K562 (cell line): ENCODE measurements at regions not wholly inside any gene's neighbourhood (a gene's known extent, or its start where the extent isn't known, plus 50 kb on each side); places are given as distances from the start of the nearest gene placed in this dataset.

Experiments used
- ATAC-seq: fragments of 200-7000 bp; cut with Tn5 transposase; 3 replicates; pipeline ENCODE4 v1.9.1; 2020; ENCODE audit warnings: moderate library complexity
- BruUV-seq: library from RNA; stranded (reverse); fragments of 400-500 nt; replicated peaks from 2 replicates; lab custom pipeline; 2021; lab: Mats Ljungman, UMichigan
- CTCF ChIA-PET: fragments of 300-600 bp; formaldehyde crosslinking; extraction: SDS; loops from one replicate; lab custom pipeline; 2021; ENCODE audit warnings: low intra/inter-chr PET ratio; lab: Yijun Ruan, JAX
- POLR2A ChIA-PET: fragments of 300-600, 350-650 bp; sonication (Branson Sonifier 250); formaldehyde crosslinking; extraction: SDS; loops from one replicate; lab custom pipeline; 2021; ENCODE audit warnings: antibody characterized with exemption, inconsistent platforms; lab: Yijun Ruan, JAX
- DNase-seq, 4 experiments: peaks; one replicate each; pipeline versions ENCODE4 v3.0.0 to v3.0.0-alpha.2; 2011 to 2018; ENCODE audit warnings: low spot score in 3 of 4, mixed read lengths in 3 of 4; ENCODE audit errors: extremely low read depth in 1 of 4
- FAIRE-seq: peaks from 2 replicates; lab custom pipeline; 2011; peaks lifted over from hg19 to GRCh38; lab: Jason Lieb, UNC
- H2AFZ ChIP-seq: 2 replicates; pipeline ENCODE4 v1.6.0; 2011; ENCODE audit warnings: low read depth, low read length, control low read depth, inconsistent platforms
- H3K27ac ChIP-seq: fragments of 200-600 bp; 3 replicates; pipeline ENCODE4 v1.8.0; 2011; ENCODE audit warnings: low read depth, mild to moderate bottlenecking, control low read depth, inconsistent platforms, low read length, moderate library complexity, mixed read lengths; ENCODE audit errors: extremely low read depth
- H3K27me3 ChIP-seq, 2 experiments: fragments of 300-600 bp in 1 of 2; 2 replicates in 1 of 2; 3 replicates in 1 of 2; pipeline versions ENCODE4 v1.6.0 to v1.8.0; 2011; ENCODE audit warnings: inconsistent platforms in 2 of 2, low read length in 2 of 2, mild to moderate bottlenecking in 1 of 2, mixed read lengths in 1 of 2, moderate library complexity in 1 of 2; ENCODE audit not compliant: control insufficient read depth in 2 of 2, insufficient read depth in 2 of 2
- H3K36me3 ChIP-seq: fragments of 300-600 bp; 3 replicates; pipeline ENCODE4 v1.8.0; 2011; ENCODE audit warnings: mild to moderate bottlenecking, low read length, inconsistent platforms; ENCODE audit not compliant: control insufficient read depth, insufficient read depth
- H3K4me1 ChIP-seq, 2 experiments: fragments of 200-600 bp in 1 of 2; replicated peaks in 1 of 2; 2 replicates in 1 of 2; 3 replicates in 1 of 2; pipeline versions ENCODE4 v1.5.1 to v1.8.0; 2011; ENCODE audit warnings: inconsistent platforms in 2 of 2, low read length in 2 of 2, mild to moderate bottlenecking in 1 of 2, mixed read lengths in 1 of 2, moderate library complexity in 1 of 2; ENCODE audit not compliant: control insufficient read depth in 2 of 2, insufficient read depth in 2 of 2
- H3K4me2 ChIP-seq: 2 replicates; pipeline ENCODE4 v1.6.1; 2011; ENCODE audit warnings: low read length, control low read depth, inconsistent platforms, mixed read lengths; ENCODE audit not compliant: insufficient read depth
- H3K4me3 ChIP-seq: fragments of 200-600 bp; sonication (generic), shearing (Covaris generic); 2 replicates; pipeline ENCODE4 v1.5.1; 2016; ENCODE audit warnings: control low read depth, inconsistent platforms
- H3K79me2 ChIP-seq: fragments of 200-600 bp; 3 replicates; pipeline ENCODE4 v1.8.0; 2011; ENCODE audit warnings: low read length, inconsistent platforms; ENCODE audit not compliant: control insufficient read depth, insufficient read depth
- H3K9ac ChIP-seq, 2 experiments: 2 replicates each; pipeline versions ENCODE4 v1.6.0 to v1.6.1; 2011; ENCODE audit warnings: low read depth in 2 of 2, low read length in 2 of 2, control low read depth in 1 of 2, inconsistent platforms in 1 of 2, mild to moderate bottlenecking in 1 of 2, mixed read lengths in 1 of 2; ENCODE audit not compliant: insufficient read depth in 1 of 2
- H3K9me1 ChIP-seq: one replicate; pipeline ENCODE4 v1.6.0; 2011; ENCODE audit warnings: inconsistent platforms, mild to moderate bottlenecking, low read length, moderate library complexity; ENCODE audit not compliant: control insufficient read depth, insufficient read depth
- H3K9me3 ChIP-seq: replicated peaks from 2 replicates; pipeline ENCODE4 v1.5.1; 2011; ENCODE audit warnings: low read depth, low read length, inconsistent platforms; ENCODE audit not compliant: control insufficient read depth, insufficient read depth
- H4K20me1 ChIP-seq: replicated peaks from 2 replicates; pipeline ENCODE4 v1.6.1; 2011; ENCODE audit warnings: low read length, inconsistent platforms, mixed read lengths; ENCODE audit not compliant: control insufficient read depth, insufficient read depth
- ELF2 ChIP-seq: fragments of 250-450 bp; sonication (Bioruptor Pico); IDR thresholded peaks from 2 replicates; pipeline ENCODE4 v1.5.0; 2021; ENCODE audit warnings: mild to moderate bottlenecking
- EP400 ChIP-seq: fragments of 450-650 bp; IDR thresholded peaks from 2 replicates; pipeline ENCODE4 v1.6.1; 2017; ENCODE audit warnings: antibody characterized with exemption, mild to moderate bottlenecking, moderate library complexity
- FOXA1 ChIP-seq: fragments of 450-650 bp; IDR thresholded peaks from 2 replicates; pipeline ENCODE4 v1.6.1; 2016; ENCODE audit warnings: mild to moderate bottlenecking, borderline replicate concordance
- IFI16 ChIP-seq: fragments of 250-450 bp; sonication (Bioruptor Pico); IDR thresholded peaks from 2 replicates; pipeline ENCODE4 v2.1.2; 2022; ENCODE audit warnings: mild to moderate bottlenecking, inconsistent platforms
- PHB2 ChIP-seq: fragments of 450-650 bp; IDR thresholded peaks from 2 replicates; pipeline ENCODE4 v1.6.1; 2017; ENCODE audit warnings: low read depth
- PRPF4 ChIP-seq: fragments of 200-400 bp; formaldehyde crosslinking; IDR thresholded peaks from one replicate; pipeline ENCODE4 v1.6.1; 2017; ENCODE audit warnings: low read length, low read depth, mild to moderate bottlenecking; ENCODE audit not compliant: insufficient read depth, poor library complexity, severe bottlenecking
- TAL1 ChIP-seq: fragments of 450-650 bp; IDR thresholded peaks from 2 replicates; pipeline ENCODE4 v1.6.1; 2016; ENCODE audit warnings: mild to moderate bottlenecking
- TFAM ChIP-seq: fragments of 250-450 bp; sonication (Bioruptor Pico); conservative IDR thresholded peaks from 2 replicates; pipeline ENCODE4 v1.5.0; 2021; ENCODE audit warnings: mild to moderate bottlenecking, moderate library complexity
- TOE1 ChIP-seq, 2 experiments: fragments of 450-650 bp in 1 of 2; sonication (generic) in 1 of 2; formaldehyde crosslinking in 1 of 2; IDR thresholded peaks; 2 replicates each; pipeline versions ENCODE4 v1.7.1 to v1.8.0; 2016 to 2022; ENCODE audit warnings: borderline replicate concordance in 2 of 2, mild to moderate bottlenecking in 2 of 2, antibody characterized with exemption in 1 of 2, inconsistent platforms in 1 of 2, low read depth in 1 of 2, missing genetic modification reagents in 1 of 2, moderate library complexity in 1 of 2
- ZFP1 ChIP-seq: fragments of 450-650 bp; formaldehyde crosslinking; IDR thresholded peaks from 2 replicates; pipeline ENCODE4 v1.4.0; 2020; ENCODE audit warnings: mild to moderate bottlenecking, mixed read lengths
- ZNF146 ChIP-seq: IDR thresholded peaks from one replicate; pipeline ENCODE4 v1.6.1; 2018; ENCODE audit warnings: missing compliant biosample characterization; ENCODE audit not compliant: unreplicated experiment
- ZNF707 ChIP-seq: fragments of 250-450 bp; sonication (Bioruptor Pico); conservative IDR thresholded peaks from 2 replicates; pipeline ENCODE4 v1.8.0; 2022; ENCODE audit warnings: inconsistent platforms, mild to moderate bottlenecking, moderate library complexity
- ZNF717 ChIP-seq: fragments of 250-450 bp; sonication (Bioruptor Pico); IDR thresholded peaks from 2 replicates; pipeline ENCODE4 v1.5.0; 2021
- ZNF830 ChIP-seq: fragments of 250-450 bp; sonication (Bioruptor Pico); IDR thresholded peaks from 2 replicates; pipeline ENCODE4 v1.5.0; 2021; ENCODE audit warnings: mild to moderate bottlenecking
- WGBS: fragments of 100-300 bp; shearing (Covaris generic); methylation state at CpG from one replicate; pipeline ENCODE4 v1.1.6; 2016; ENCODE audit warnings: low coverage, mixed read lengths; ENCODE audit not compliant: insufficient coverage; ENCODE audit errors: missing lambda C conversion rate; 5-methylcytosine and 5-hydroxymethylcytosine counted together
- in situ Hi-C: fragments of 300-500 bp; cut with MboI; formaldehyde crosslinking; loops from 4 replicates; pipeline ENCODE4 v1.15.0; 2018; ENCODE audit warnings: inconsistent platforms, mixed read lengths
- intact Hi-C: fragments of 100-400 bp; cut with micrococcal nuclease; formaldehyde crosslinking; loops from 2 replicates; pipeline ENCODE4 v1.14.2; 2022
- TF ChIP-seq, protein P1 (sequence below): fragments of 450-650 bp; IDR thresholded peaks from 2 replicates; pipeline ENCODE4 v1.6.1; 2016; ENCODE audit warnings: antibody characterized with exemption
- TF ChIP-seq, protein P2 (sequence below): fragments of 450-650 bp; IDR thresholded peaks from 2 replicates; pipeline ENCODE4 v1.6.1; 2017; ENCODE audit warnings: mild to moderate bottlenecking, moderate library complexity
- TF ChIP-seq, protein P3 (sequence below): sonication (generic); formaldehyde crosslinking; IDR thresholded peaks from 2 replicates; pipeline ENCODE4 v1.8.1; 2022; ENCODE audit warnings: missing genetic modification reagents

DNA sequence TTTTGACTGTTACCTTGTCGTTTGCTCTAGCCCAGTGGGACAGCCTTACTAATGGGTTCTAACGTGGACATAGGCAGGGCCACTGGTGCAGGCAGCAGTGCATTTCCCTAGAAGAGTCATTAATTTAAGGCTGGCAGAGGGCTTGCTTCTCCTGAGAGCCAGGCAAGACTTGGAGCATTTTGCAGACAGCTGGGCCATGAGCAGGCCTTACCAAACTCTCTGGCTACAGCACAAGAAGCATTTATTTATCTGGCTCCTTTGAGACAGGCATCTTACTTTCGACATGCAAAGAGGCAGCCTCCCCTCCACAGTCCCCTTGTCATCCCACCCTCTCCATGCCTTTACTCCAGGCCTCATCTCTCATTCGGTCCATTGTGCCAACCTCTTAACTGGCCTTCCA lies 139.9 kb downstream of the CSNK2A3 start:
- FAIRE-seq (no peak), ATAC-seq (no peak), DNase-seq (no peak)
- Histone ChIP-seq H3K9me3 (no peaks in the 10 kb centered on the region), H3K4me3 (no peak overlapping the region), H3K36me3 (no peaks in the 10 kb centered on the region), H3K9ac (no peak overlapping the region), H3K79me2 (no peaks in the 10 kb centered on the region), H2AFZ (no peak overlapping the region), H4K20me1 (no peaks in the 10 kb centered on the region; the same call in 1 of the 2 replicates), H3K9me1 (no peaks in the 10 kb centered on the region), H3K27ac (no peak overlapping the region), H3K4me2 (no peak overlapping the region), H3K27me3 (0 out of 5 replicates have a peak, but pooled peaks cover 0 to under 1% of the 10 kb centered on the region in 2 experiments), H3K4me1 (no peaks in the 10 kb centered on the region)
- in situ Hi-C loops: no loop called here
- no TSS peak for BruUV-seq
- ChIA-PET CTCF (no interaction called here), POLR2A (interaction anchor here (0.7 kb wide), 1 partner anchor 400 kb away, joined by 4 read pairs; no protein-coding TSS in a partner anchor)
- TF ChIP-seq IFI16 (CRISPR knock-in tag): no peak
- no peak for TF ChIP-seq ELF2 (CRISPR knock-in tag)
- TF ChIP-seq PHB2: no peak
- no peak for TF ChIP-seq FOXA1
- TF ChIP-seq, protein P1, sequence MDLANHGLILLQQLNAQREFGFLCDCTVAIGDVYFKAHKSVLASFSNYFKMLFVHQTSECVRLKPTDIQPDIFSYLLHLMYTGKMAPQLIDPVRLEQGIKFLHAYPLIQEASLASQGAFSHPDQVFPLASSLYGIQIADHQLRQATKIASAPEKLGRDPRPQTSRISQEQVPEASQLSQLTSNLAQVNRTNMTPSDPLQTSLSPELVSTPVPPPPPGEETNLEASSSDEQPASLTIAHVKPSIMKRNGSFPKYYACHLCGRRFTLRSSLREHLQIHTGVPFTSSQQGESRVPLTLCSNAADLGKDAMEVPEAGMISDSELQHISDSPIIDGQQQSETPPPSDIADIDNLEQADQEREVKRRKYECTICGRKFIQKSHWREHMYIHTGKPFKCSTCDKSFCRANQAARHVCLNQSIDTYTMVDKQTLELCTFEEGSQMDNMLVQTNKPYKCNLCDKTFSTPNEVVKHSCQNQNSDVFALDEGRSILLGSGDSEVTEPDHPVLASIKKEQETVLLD: no peak
- no peak for TF ChIP-seq TFAM (CRISPR knock-in tag)
- TF ChIP-seq EP400: no peak
- no peak for TF ChIP-seq ZNF707 (CRISPR knock-in tag)
- no peak for TF ChIP-seq ZNF146
- TF ChIP-seq PRPF4: no peak
- no peak for TF ChIP-seq ZNF717 (CRISPR knock-in tag)
- TF ChIP-seq TOE1 (IDR thresholded peaks at IDR 0.05; ENCODE audit: borderline replicate concordance): no peak
- TF ChIP-seq TOE1 (CRISPR knock-in tag; IDR thresholded peaks at IDR 0.05; ENCODE audit: borderline replicate concordance, low read depth): no peak
- TF ChIP-seq, protein P2, sequence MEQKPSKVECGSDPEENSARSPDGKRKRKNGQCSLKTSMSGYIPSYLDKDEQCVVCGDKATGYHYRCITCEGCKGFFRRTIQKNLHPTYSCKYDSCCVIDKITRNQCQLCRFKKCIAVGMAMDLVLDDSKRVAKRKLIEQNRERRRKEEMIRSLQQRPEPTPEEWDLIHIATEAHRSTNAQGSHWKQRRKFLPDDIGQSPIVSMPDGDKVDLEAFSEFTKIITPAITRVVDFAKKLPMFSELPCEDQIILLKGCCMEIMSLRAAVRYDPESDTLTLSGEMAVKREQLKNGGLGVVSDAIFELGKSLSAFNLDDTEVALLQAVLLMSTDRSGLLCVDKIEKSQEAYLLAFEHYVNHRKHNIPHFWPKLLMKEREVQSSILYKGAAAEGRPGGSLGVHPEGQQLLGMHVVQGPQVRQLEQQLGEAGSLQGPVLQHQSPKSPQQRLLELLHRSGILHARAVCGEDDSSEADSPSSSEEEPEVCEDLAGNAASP: no peak
- no peak for TF ChIP-seq TAL1
- TF ChIP-seq ZFP1 (CRISPR knock-in tag): no peak
- TF ChIP-seq, protein P3, sequence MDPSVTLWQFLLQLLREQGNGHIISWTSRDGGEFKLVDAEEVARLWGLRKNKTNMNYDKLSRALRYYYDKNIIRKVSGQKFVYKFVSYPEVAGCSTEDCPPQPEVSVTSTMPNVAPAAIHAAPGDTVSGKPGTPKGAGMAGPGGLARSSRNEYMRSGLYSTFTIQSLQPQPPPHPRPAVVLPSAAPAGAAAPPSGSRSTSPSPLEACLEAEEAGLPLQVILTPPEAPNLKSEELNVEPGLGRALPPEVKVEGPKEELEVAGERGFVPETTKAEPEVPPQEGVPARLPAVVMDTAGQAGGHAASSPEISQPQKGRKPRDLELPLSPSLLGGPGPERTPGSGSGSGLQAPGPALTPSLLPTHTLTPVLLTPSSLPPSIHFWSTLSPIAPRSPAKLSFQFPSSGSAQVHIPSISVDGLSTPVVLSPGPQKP (CRISPR knock-in tag): no peak
- no peak for TF ChIP-seq ZNF830 (CRISPR knock-in tag)
- intact Hi-C loops: no loop called here
- 0% methylated on average over 4 of the region's 4 CpGs for WGBS
